ENCODE measurements at regions not wholly inside any gene's neighbourhood (a gene's known extent, or its start where the extent isn't known, plus 50 kb on each side); places are given as distances from the start of the nearest gene placed in this dataset.

DNA sequence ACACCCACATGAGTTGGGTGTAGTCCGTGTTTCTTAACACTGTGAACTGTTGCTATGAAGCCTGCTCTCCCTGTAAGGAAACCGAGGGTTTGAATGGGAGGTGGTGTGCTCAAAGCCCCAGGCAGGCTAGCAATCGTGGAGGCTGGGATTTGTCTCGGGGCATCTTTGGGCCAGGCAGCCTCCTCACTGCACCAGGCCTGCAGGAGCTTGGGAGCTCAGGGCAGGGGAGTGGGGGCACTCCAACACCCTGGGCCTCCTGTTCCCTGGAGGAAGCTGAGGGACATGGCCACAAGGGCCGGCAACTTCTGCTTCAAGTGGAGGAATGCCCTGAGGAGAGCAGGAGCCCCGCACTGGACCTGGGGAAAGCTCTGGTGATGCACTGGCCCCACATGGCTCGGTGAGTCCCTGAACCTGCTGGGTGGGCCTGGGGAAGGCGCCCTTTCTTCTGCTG, 164.7 kb upstream of the B3GAT1 start:
- Histone ChIP-seq H3K4me2 (ENCODE audit: extremely low read depth, insufficient read depth, low read length) (no peak overlapping the region), H3K9ac (ENCODE audit: insufficient read depth, low read length) (no peak overlapping the region), H3K27me3 (ENCODE audit: control insufficient read depth, insufficient read depth, low read length) (no peaks in the 10 kb centered on the region), H3K79me2 (ENCODE audit: control insufficient read depth, insufficient read depth, low read length) (no peaks in the 10 kb centered on the region), H3K27ac (ENCODE audit: insufficient read depth, low read length) (no peak overlapping the region), H4K20me1 (ENCODE audit: control insufficient read depth, extremely low read depth, insufficient read depth, low read length) (no peaks in the 10 kb centered on the region), H3K36me3 (ENCODE audit: control insufficient read depth, insufficient read depth, low read length) (no peaks in the 10 kb centered on the region), H2AFZ (ENCODE audit: low read length) (no peak overlapping the region), H3K4me1 (ENCODE audit: control insufficient read depth, extremely low read depth, insufficient read depth, low read length) (no peaks in the 10 kb centered on the region), H3K4me3 (replicated peaks in 1 of 4; ENCODE audit: control extremely low read depth in 1 of 4, insufficient read depth in 1 of 4, low read depth in 3 of 4, low read length in 4 of 4) (no peak overlapping the region), H3K9me3 (ENCODE audit: control insufficient read depth, insufficient read depth, low read depth, low read length) (no peaks in the 10 kb centered on the region)
- DNase-seq (ENCODE audit: low read depth in 2 of 2), result no peak
- TF ChIP-seq, protein P1, sequence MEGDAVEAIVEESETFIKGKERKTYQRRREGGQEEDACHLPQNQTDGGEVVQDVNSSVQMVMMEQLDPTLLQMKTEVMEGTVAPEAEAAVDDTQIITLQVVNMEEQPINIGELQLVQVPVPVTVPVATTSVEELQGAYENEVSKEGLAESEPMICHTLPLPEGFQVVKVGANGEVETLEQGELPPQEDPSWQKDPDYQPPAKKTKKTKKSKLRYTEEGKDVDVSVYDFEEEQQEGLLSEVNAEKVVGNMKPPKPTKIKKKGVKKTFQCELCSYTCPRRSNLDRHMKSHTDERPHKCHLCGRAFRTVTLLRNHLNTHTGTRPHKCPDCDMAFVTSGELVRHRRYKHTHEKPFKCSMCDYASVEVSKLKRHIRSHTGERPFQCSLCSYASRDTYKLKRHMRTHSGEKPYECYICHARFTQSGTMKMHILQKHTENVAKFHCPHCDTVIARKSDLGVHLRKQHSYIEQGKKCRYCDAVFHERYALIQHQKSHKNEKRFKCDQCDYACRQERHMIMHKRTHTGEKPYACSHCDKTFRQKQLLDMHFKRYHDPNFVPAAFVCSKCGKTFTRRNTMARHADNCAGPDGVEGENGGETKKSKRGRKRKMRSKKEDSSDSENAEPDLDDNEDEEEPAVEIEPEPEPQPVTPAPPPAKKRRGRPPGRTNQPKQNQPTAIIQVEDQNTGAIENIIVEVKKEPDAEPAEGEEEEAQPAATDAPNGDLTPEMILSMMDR (conservative IDR thresholded peaks at IDR 0.05 in 1 of 2, IDR thresholded peaks at IDR 0.05 in 1 of 2; ENCODE audit: low read depth in 1 of 2, low read length in 2 of 2), result no peak

DNA sequence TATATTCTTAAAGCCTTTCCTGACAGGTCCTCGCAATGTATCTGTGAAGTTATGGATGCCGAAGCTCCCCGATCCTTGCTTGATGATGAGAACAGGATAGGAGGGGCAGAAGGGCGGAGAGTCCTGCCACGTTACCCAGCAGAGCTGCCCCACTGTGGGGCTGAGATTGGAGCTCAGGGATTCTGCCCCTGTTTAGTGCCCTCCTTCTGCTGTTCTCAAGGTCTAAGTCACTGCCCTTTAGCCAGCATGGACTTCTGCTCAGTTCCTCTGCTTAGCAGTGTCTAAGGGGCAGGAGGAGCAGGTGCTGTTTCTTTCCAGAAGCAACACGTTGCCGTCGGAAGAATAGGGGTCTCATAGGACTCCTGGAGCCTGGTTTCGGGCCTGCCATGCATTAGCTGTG, 164.2 kb upstream of the B3GAT1 start:
- H3K9me3 ChIP-seq (ENCODE audit: control insufficient read depth, insufficient read depth, low read depth, low read length), result no peaks in the 10 kb centered on the region
- no peak overlapping the region for H3K4me2 ChIP-seq (ENCODE audit: extremely low read depth, insufficient read depth, low read length)
- no peak overlapping the region for H3K27ac ChIP-seq (ENCODE audit: insufficient read depth, low read length)
- H3K4me1 ChIP-seq (ENCODE audit: control insufficient read depth, extremely low read depth, insufficient read depth, low read length), result no peaks in the 10 kb centered on the region
- H3K27me3 ChIP-seq (ENCODE audit: control insufficient read depth, insufficient read depth, low read length), result no peaks in the 10 kb centered on the region
- no peak overlapping the region for H3K9ac ChIP-seq (ENCODE audit: insufficient read depth, low read length)
- no peak overlapping the region for H2AFZ ChIP-seq (ENCODE audit: low read length)
- H3K4me3 ChIP-seq (replicated peaks in 1 of 4; ENCODE audit: control extremely low read depth in 1 of 4, insufficient read depth in 1 of 4, low read depth in 3 of 4, low read length in 4 of 4), result no peak overlapping the region
- no peaks in the 10 kb centered on the region for H3K36me3 ChIP-seq (ENCODE audit: control insufficient read depth, insufficient read depth, low read length)
- H4K20me1 ChIP-seq (ENCODE audit: control insufficient read depth, extremely low read depth, insufficient read depth, low read length), result no peaks in the 10 kb centered on the region
- no peak for TF ChIP-seq EZH2 (IDR thresholded peaks at IDR 0.05; ENCODE audit: low read length, missing control alignments)
- TF ChIP-seq, protein P1 (conservative IDR thresholded peaks at IDR 0.05 in 1 of 2, IDR thresholded peaks at IDR 0.05 in 1 of 2; ENCODE audit: low read depth in 1 of 2, low read length in 2 of 2), result no peak
- no peaks in the 10 kb centered on the region for H3K79me2 ChIP-seq (ENCODE audit: control insufficient read depth, insufficient read depth, low read length)
- no peak for DNase-seq (ENCODE audit: low read depth in 2 of 2)

DNA sequence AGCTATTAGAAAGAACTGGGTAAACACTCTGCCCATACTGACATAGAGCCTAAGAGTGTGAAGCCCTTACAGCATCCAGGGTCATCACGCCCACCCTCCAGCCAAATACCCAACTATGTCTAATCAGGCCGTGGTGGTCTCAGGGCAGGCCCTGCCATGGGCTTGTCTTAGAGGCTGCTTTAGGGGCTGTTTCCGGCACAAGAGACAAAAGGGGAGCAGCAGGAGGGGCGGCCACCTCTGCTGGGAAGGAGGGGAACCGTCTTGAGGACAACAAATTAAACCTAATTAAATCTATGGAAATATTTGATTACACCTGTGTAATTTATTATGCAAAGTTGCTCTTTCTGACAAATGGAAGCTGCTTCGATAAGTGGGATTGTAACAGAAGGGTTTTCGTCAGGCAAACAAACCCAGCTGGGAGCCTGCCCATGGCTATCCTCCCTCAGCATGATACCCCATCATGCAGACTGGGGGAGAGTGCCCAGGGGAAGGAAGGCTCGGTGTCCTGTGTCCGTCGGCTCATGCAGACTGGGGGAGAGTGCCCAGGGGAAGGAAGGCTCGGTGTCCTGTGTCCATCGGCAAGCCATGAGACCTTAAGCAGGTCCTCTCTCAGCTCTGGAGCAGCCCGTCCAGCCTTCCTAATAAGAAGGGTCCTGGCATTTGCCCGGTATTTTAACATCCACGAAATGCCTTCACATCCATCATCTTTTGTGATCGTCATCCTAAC, 163.6 kb upstream of the B3GAT1 start:
- Histone ChIP-seq H3K36me3 (ENCODE audit: control insufficient read depth, insufficient read depth, low read length) (no peaks in the 10 kb centered on the region), H3K9me3 (ENCODE audit: control insufficient read depth, insufficient read depth, low read depth, low read length) (no peaks in the 10 kb centered on the region), H3K4me2 (ENCODE audit: extremely low read depth, insufficient read depth, low read length) (no peak overlapping the region), H3K9ac (ENCODE audit: insufficient read depth, low read length) (no peak overlapping the region), H3K27ac (ENCODE audit: insufficient read depth, low read length) (no peak overlapping the region), H3K4me3 (replicated peaks in 1 of 4; ENCODE audit: control extremely low read depth in 1 of 4, insufficient read depth in 1 of 4, low read depth in 3 of 4, low read length in 4 of 4) (no peak overlapping the region), H3K79me2 (ENCODE audit: control insufficient read depth, insufficient read depth, low read length) (no peaks in the 10 kb centered on the region), H3K4me1 (ENCODE audit: control insufficient read depth, extremely low read depth, insufficient read depth, low read length) (no peaks in the 10 kb centered on the region), H2AFZ (ENCODE audit: low read length) (no peak overlapping the region), H4K20me1 (ENCODE audit: control insufficient read depth, extremely low read depth, insufficient read depth, low read length) (no peaks in the 10 kb centered on the region), H3K27me3 (ENCODE audit: control insufficient read depth, insufficient read depth, low read length) (no peaks in the 10 kb centered on the region)
- DNase-seq (ENCODE audit: low read depth in 2 of 2), result no peak
- TF ChIP-seq, protein P1 (conservative IDR thresholded peaks at IDR 0.05 in 1 of 2, IDR thresholded peaks at IDR 0.05 in 1 of 2; ENCODE audit: low read depth in 1 of 2, low read length in 2 of 2), result no peak
- no peak for TF ChIP-seq EZH2 (IDR thresholded peaks at IDR 0.05; ENCODE audit: low read length, missing control alignments)
